Type B pancreatic cell (in vitro differentiated cells): ENCODE measurements at regions not wholly inside any gene's neighbourhood (a gene's known extent, or its start where the extent isn't known, plus 50 kb on each side); places are given as distances from the start of the nearest gene placed in this dataset.

Experiments used
- DNase-seq: peaks from one replicate; pipeline ENCODE4 v3.0.0; 2021; ENCODE audit warnings: mixed read lengths; ENCODE audit not compliant: unreplicated experiment; ENCODE audit errors: extremely low spot score
- H3K27ac Mint-ChIP-seq: 2 replicates; pipeline ENCODE4 v1.8.0; 2021; ENCODE audit warnings: mild to moderate bottlenecking, mixed read lengths
- H3K27me3 Mint-ChIP-seq: 2 replicates; pipeline ENCODE4 v1.8.0; 2021; ENCODE audit warnings: mixed read lengths
- H3K36me3 Mint-ChIP-seq: 2 replicates; pipeline ENCODE4 v1.8.0; 2021; ENCODE audit warnings: mixed read lengths
- H3K4me1 Mint-ChIP-seq: one replicate; pipeline ENCODE4 v1.8.0; 2021; ENCODE audit warnings: mixed read lengths; ENCODE audit not compliant: unreplicated experiment
- H3K4me3 Mint-ChIP-seq: 2 replicates; pipeline ENCODE4 v1.8.0; 2021; ENCODE audit warnings: mild to moderate bottlenecking, mixed read lengths
- H3K9me3 Mint-ChIP-seq: 2 replicates; pipeline ENCODE4 v1.8.0; 2021; ENCODE audit warnings: mixed read lengths
- TF ChIP-seq, protein P1 (sequence below): fragments of 200-600 bp; sonication (generic); conservative IDR thresholded peaks from 2 replicates; pipeline ENCODE4 v1.5.0; 2021; ENCODE audit warnings: antibody characterized with exemption, mild to moderate bottlenecking

DNA sequence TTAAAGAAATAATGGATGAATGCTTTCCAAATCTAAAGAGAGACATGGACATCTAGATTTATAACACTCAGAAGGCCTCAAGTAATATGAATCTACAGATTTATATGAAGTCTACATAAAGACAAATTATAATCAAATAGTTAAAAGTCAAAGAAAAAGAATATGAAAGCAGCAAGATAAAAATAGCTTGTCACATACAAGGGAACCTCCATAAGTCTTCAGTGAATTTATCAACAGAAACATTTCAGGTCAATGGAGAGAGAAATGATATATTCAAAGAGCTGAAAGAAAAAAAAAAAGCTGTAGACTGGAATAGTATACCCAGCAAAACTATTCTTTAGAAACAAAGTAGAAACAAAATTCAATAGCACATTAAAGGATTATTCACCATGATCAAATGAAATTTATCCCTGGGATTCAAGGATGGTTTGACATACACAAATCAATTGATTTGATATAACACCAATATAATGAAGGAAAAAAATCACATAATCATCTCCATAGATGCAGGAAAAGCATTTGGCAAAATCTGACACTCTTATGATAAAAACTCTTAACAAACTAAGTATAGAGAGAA is 346.6 kb upstream of the PABPC4L start:
- peaks cover 5% of the 10 kb centered on the region for H3K9me3 Mint-ChIP-seq
- DNase-seq, result no peak
- H3K4me3 Mint-ChIP-seq, result no peak overlapping the region
- no peaks in the 10 kb centered on the region for H3K36me3 Mint-ChIP-seq
- TF ChIP-seq, protein P1, sequence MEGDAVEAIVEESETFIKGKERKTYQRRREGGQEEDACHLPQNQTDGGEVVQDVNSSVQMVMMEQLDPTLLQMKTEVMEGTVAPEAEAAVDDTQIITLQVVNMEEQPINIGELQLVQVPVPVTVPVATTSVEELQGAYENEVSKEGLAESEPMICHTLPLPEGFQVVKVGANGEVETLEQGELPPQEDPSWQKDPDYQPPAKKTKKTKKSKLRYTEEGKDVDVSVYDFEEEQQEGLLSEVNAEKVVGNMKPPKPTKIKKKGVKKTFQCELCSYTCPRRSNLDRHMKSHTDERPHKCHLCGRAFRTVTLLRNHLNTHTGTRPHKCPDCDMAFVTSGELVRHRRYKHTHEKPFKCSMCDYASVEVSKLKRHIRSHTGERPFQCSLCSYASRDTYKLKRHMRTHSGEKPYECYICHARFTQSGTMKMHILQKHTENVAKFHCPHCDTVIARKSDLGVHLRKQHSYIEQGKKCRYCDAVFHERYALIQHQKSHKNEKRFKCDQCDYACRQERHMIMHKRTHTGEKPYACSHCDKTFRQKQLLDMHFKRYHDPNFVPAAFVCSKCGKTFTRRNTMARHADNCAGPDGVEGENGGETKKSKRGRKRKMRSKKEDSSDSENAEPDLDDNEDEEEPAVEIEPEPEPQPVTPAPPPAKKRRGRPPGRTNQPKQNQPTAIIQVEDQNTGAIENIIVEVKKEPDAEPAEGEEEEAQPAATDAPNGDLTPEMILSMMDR, result no peak
- H3K27ac Mint-ChIP-seq, result no peak overlapping the region
- no peaks in the 10 kb centered on the region for H3K27me3 Mint-ChIP-seq
- peaks cover 5% of the 10 kb centered on the region for H3K4me1 Mint-ChIP-seq

DNA sequence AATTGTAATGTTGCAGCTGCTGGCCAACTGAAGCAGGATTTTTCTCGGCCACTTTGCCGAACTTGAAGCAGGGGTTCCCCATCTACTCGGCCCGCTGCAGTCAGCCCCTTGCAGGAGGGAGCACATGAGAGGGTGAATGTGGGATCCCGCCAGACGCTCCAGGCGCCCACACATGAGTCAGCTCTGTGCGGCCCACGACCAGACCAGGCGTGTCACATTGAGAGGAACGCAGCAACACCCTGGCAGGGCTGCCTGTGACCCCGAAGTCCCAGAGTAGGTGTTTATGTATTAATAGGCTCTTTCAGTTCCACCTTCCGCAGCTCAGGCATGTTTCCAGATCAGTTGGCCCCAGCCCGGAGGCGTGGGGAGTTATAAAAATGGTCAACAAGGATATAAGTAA is 344.7 kb upstream of the PABPC4L start:
- Mint-ChIP-seq H3K4me1 (peaks cover 5% of the 10 kb centered on the region), H3K36me3 (no peaks in the 10 kb centered on the region), H3K4me3 (no peak overlapping the region), H3K27ac (no peak overlapping the region), H3K27me3 (no peaks in the 10 kb centered on the region), H3K9me3 (peaks cover 5% of the 10 kb centered on the region)
- DNase-seq, result no peak
- TF ChIP-seq, protein P1, result no peak

DNA sequence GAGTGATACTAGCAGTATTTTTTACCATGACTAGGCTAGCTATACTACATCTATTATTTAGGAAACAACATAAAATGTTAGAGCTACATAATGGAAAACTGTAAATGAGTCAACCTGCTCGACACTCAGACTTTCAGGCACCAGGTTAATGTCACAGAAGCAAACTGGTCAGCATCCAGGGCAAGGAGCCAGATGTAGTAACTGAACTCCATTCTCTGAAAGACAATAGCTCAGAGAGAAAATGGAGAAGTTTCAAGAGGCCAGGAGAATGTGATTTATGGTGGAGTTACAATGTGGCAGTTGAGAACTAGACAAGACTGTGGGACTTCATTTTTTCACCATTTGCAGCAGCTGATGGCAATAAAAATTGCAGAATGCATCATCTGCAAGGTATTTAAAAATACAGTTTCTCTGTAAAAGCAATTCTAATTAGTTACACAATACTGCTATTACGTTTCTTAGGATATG is 342.7 kb upstream of the PABPC4L start:
- no peaks in the 10 kb centered on the region for H3K36me3 Mint-ChIP-seq
- peaks cover 5% of the 10 kb centered on the region for H3K4me1 Mint-ChIP-seq
- peaks cover 5% of the 10 kb centered on the region for H3K9me3 Mint-ChIP-seq
- H3K27ac Mint-ChIP-seq, result peak overlapping the region; percentile 45
- no peaks in the 10 kb centered on the region for H3K27me3 Mint-ChIP-seq
- TF ChIP-seq, protein P1, result no peak
- no peak for DNase-seq
- no peak overlapping the region for H3K4me3 Mint-ChIP-seq

DNA sequence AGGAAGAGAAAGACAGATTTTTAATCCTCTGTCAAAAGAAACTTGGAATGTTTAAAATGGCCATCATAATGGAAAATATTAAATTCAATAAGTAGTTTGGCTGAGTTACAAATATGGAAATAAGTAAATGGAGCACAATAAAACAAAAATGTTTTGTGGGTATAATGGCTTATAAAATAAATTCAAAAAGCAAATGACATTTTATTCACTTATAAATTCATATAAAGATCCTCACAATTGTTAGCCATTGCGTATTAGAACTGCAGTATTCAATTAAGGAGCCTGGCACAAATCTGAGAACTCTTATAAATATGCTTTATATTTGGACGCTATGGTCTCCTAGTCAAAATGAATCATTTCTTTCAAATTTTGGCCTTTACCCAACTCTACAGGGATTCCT is 339.0 kb upstream of the PABPC4L start:
- H3K27ac Mint-ChIP-seq, result no peak overlapping the region
- DNase-seq, result no peak
- H3K9me3 Mint-ChIP-seq, result no peaks in the 10 kb centered on the region
- no peaks in the 10 kb centered on the region for H3K27me3 Mint-ChIP-seq
- no peak overlapping the region for H3K4me3 Mint-ChIP-seq
- TF ChIP-seq, protein P1, result no peak
- H3K4me1 Mint-ChIP-seq, result peaks cover 5% of the 10 kb centered on the region
- no peaks in the 10 kb centered on the region for H3K36me3 Mint-ChIP-seq

DNA sequence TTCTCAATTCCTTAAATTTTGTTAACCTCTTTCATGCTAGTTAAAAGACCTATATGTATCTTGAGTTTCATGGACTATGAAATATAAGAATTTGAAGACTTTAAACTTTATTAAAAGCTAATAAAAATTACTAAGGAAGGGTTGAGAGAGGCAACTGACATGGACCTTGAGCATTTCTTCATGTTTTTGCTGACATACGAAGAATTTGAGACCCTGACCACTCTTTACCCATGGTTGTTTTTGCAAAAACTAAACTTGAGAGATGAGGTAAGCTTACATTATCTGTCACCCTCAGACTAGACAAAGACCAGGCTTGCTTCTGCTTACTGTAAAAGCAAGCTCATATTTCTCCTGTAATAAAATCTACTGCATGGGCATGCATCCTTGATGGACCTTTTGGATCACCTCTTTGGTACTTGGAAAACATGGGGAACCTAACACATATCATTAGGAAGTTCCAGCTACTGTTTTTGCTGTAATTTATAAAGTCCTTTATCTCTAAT is 338.2 kb upstream of the PABPC4L start:
- Mint-ChIP-seq H3K36me3 (no peaks in the 10 kb centered on the region), H3K4me3 (no peak overlapping the region), H3K4me1 (peaks cover 5% of the 10 kb centered on the region), H3K27ac (no peak overlapping the region), H3K9me3 (no peaks in the 10 kb centered on the region), H3K27me3 (no peaks in the 10 kb centered on the region)
- TF ChIP-seq, protein P1, result no peak
- no peak for DNase-seq

DNA sequence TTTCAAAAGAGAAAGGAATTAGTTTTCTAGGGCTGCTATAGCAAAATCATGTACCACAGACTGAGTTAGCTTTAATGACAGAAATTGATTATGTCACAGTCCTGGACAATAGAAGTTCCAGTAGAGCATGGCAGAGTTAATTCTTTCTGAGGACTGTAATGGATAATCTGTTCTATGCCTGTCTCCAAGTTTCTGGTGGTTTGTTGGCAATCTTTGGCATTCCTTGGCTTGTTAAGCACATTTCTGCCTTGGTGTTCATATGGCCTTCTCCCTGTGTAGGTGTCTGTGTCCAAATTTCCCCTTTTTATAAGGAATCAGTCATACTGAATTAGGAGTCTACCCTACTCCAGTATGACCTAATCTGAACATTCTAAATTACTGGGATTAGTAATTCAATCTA is 336.1 kb upstream of the PABPC4L start:
- H3K36me3 Mint-ChIP-seq, result no peaks in the 10 kb centered on the region
- no peak overlapping the region for H3K27ac Mint-ChIP-seq
- no peak overlapping the region for H3K4me3 Mint-ChIP-seq
- H3K9me3 Mint-ChIP-seq, result no peaks in the 10 kb centered on the region
- no peaks in the 10 kb centered on the region for H3K4me1 Mint-ChIP-seq
- TF ChIP-seq, protein P1, result no peak
- DNase-seq, result no peak
- H3K27me3 Mint-ChIP-seq, result no peaks in the 10 kb centered on the region
